Dermis microvascular lymphatic vessel endothelial cell (primary cell): ENCODE measurements at regions not wholly inside any gene's neighbourhood (a gene's known extent, or its start where the extent isn't known, plus 50 kb on each side); places are given as distances from the start of the nearest gene placed in this dataset.

Experiments
- DNase-seq, 2 donors: peaks; one replicate each; pipeline versions ENCODE4 v3.0.0 to v3.0.0-alpha.2; 2010; ENCODE audit warnings: low read depth in 2 of 2

DNA sequence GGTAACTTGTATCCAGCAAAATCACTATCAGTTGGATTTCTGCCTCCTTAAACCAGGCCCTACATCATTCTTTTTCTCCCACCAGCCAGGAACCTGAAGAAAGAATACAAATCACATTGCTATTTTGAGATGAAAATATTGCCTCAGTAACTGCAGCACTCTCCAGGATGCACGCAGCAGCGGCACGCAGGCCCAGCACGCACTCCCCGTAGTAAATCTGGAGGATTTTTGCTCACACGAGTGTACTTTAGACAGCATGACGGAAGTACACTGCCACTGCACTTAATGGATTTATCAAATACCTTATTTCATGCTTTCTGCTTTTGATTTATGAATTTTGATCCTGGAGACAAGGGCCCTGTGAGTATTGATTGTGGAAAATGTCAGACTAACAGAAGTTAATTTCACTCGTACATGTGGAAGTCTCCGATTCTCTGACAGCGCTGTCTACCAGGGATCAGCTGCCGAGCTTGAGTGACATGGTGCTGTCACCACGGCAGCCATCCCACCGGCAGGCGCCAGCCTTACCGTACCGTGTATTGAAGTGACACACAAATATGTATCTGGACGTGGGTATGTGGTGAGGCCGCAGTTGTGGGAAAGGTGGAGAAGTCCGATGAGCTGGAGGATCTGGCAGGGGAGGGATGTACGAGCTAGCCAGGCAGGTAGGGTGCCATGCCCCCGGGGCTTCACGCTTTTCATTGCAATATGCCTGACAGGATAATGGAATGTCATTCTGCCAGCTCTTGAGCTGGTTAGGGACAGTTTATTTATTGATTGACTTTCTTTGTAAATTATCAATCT, 863.7 kb downstream of the GALR1 start:
- DNase-seq: no peak

DNA sequence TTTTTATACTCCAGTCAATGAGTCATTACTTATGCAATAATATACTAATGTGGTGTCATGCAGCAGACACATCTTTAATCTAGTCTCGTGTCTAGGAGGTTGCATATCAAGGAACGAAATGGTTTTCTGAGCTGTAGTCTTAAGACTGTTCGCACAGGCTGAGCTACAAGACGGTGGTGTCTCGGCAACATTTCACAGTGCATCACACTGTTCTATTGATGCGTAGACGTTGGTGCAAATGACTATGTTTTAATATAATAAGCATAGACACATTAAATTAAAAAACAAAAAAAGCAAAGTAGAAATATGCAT, 864.2 kb downstream of the GALR1 start:
- no peak for DNase-seq

DNA sequence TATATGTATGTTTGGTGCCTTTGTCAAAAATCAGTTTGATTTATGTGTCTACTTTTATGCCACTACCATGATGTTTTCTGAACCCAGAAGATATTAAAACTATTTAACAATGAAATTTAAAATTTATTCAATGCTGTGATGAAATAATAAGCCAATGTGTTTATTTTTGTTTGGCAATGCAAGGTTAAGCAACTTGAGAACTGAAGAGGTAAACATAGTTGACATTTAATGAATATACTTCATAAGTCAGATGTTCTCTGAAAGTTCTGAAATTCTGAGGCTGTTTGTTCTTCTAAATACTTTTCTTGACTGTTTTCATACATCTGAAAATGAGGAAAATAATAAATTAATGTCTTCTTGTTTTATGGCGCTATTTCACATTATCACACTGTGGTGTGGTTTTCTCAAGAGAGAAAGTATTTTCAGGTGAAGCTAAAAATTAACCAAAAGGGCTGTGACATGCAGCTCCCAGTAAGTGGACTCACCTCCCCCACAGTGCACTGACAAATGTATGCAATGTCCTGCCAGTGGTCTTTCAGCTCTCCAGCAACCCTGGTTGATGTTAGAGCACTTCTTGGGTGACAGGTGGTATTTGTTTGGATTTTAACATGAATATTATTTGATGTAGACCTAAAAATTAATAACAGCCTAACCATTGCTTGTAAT, 863.6 kb upstream of the SALL3 start:
- DNase-seq: no peak

DNA sequence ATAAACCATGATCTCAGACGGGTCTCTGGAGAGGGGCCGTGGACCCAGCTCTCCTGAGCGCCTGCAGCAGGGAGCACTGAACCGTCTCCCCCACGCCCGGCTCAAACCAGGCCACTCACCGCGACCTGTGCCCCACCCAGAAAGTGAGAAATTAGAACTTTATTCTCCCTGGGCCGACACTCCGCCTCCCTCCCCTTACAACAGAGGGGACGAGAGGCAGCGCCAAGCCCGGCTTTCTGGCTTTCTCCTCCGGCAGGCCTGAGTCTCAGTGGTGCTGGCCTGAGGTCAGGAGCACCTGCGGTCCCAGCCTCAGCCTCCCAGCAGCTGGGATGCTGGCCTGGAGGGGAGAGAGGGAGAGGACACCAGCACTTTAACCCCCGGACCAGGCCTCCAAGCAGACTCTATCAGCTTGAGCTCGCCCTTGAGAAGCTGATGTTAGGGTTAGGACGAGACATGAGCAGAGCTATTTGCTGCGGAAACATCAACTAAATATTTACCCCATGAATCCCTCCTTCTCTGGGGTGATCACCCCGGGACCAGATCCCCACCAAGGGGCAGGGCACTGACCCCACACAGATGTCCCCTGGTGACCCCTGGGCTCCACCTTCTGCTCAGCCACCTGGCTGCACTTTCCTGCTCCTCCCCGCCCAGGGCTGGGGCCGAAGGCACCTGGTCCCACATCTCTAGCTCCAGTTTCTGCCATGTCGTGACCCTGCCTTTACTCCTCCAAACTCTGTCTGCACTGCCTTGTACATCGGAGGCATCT, 856.3 kb upstream of the SALL3 start:
- DNase-seq: no peak

- no peak for DNase-seq
Observed at GRCh38 chr18:78123926-78124797, 855.5 kb upstream of the SALL3 start.

- no peak for DNase-seq
Observed at GRCh38 chr18:78125206-78125896, 854.3 kb upstream of the SALL3 start.

GRCh38 chr18:78126106-78126505, 853.5 kb upstream of the SALL3 start:
- no peak for DNase-seq

DNA sequence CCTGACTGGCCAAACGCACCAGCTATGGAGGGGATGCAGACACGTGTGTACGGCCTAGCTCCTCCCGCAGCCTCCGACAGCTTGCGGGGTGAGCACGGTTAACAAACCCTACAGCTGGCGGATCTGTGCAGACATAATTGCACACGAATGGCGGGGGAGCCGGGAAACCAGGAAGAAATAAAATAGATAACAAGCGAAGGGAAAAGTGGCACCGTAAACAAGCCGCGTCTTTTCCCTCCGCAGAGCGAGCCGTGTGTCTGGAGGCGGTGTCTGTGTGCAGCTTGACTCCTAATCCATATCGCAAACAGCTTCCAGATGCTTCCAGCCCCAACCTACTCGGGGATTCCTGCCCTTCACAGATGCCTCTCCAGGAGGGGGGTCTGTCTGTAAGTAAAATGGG, 853.1 kb upstream of the SALL3 start:
- DNase-seq: no peak

- DNase-seq: no peak
Observed at GRCh38 chr18:78127041-78127440, 852.6 kb upstream of the SALL3 start.

DNA sequence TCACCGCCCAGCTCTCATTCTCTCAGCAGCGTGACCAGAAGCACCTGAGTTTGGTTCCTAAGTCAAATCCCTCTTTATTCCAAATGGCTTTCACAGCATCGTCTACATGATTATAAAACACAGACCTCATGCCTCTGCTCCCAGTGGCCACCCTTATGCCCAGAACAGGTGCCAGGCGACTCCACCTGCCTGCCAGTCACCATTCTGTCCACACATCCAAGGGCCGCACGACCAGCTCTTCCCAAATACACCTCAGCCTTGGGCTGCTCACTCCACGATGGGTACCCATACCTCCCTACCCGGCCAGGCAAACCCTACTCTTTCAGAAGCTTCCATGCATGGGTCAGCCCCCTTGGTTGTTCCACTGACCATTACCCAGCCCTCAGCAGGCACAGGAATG, 851.6 kb upstream of the SALL3 start:
- DNase-seq: no peak

DNA sequence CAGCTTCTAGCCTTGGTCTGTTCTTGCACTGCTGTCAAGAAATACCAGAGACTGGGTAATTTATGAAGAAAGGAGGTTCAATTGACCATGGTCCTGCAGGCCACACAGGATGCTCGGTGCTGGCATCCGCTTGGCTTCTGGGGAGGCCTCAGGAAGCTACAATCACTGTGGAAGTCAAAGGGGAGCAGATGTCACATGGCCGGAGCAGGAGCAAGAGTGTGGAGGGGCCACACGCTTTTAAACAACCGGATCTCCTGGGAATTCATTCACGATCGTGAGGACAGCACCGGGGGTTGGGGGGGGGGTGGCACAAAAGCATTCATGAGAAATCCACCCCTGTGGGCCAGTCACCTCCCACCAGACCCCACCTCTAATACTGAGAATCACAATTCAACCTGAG, 850.4 kb upstream of the SALL3 start:
- DNase-seq: no peak

GRCh38 chr18:78130232-78131195, 849.1 kb upstream of the SALL3 start:
- DNase-seq: no peak

GRCh38 chr18:78133729-78134128, 845.9 kb upstream of the SALL3 start:
- no peak for DNase-seq

DNA sequence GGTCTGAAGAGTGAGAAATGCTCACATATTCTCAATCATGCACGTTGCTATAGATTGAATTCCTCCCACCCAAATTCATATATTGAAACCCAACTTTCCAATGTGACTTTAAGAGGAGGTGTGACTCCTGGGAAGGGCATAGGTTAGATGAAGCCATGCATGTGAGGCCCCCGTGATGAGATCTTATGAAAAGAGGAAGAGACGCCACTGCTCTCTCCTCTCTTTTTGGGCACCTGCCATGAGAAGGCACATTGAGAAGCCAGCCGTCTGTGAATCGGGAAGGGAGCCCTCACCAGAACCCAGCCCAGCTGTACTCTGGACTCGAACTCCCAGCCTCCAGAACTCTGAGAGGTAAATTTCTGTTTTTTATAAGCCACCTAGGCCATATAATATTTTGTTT, 842.6 kb upstream of the SALL3 start:
- DNase-seq: no peak

DNA sequence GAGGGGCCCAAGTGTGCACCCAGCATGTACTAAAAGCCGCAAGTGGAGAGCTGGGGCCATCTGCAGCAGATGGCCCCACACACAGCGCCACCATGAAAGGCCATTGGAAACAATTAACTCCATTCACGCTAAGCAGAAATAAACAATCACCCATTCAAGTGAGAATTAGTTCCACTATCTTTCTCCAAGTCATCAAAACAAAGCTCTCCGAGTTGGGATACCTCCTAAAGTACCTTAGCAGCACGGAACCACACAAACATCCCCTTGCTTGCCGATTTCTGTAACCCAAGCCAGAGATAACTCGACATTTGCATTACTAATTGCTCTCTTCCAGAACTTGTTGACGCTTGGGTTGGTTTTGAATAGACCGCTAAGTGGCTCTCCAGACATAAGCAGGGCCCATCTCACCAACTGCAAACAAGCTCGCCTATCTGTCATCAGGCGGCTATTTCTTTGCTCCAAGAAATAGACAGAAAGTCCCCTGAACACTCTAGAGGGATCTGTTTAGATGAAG, 840.6 kb upstream of the SALL3 start:
- no peak for DNase-seq

- no peak for DNase-seq
Observed at GRCh38 chr18:78140294-78140693, 839.3 kb upstream of the SALL3 start.

GRCh38 chr18:78144669-78145068, 834.9 kb upstream of the SALL3 start:
- DNase-seq: no peak

DNA sequence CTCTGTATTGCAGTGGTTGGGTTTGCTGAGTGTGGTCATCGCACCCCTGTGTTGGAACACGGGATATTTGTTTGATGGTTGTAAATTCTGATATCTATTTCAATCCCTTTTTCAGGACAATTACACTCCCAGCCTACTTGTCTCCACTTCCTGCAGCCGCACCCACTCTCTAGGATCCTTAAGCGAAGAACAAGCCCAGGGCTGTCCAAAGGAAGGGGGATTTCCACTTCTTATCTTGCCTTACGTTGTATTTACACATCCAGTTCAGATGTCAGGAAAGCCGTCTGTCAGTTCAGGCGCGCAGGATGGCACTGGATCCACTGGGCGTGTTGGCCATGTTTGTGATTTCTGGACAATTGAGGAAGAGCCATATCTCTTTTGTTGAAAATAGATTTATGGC, 834.5 kb upstream of the SALL3 start:
- DNase-seq: no peak
